BLaER1 treated with 17β-estradiol and CSF1 and Interleukin-3, amounts not matched to agents 10 nM and 100 nM (cell line): ENCODE measurements at regions not wholly inside any gene's neighbourhood (a gene's known extent, or its start where the extent isn't known, plus 50 kb on each side); places are given as distances from the start of the nearest gene placed in this dataset.

ENCODE experiments used
- H3K27ac ChIP-seq, 11 experiments: shearing (Covaris generic); formaldehyde crosslinking; 2 replicates each; pipeline ENCODE4 v1.8.1; 2022
- H3K27me3 ChIP-seq, 11 experiments: shearing (Covaris generic); formaldehyde crosslinking; 2 replicates each; pipeline ENCODE4 v1.8.1; 2022
- H3K36me3 ChIP-seq, 11 experiments: shearing (Covaris generic); formaldehyde crosslinking; 2 replicates each; pipeline ENCODE4 v1.8.1; 2022
- H3K4me1 ChIP-seq, 10 experiments: shearing (Covaris generic); formaldehyde crosslinking; 2 replicates each; pipeline ENCODE4 v1.8.1; 2022
- H3K4me2 ChIP-seq, 11 experiments: shearing (Covaris generic); formaldehyde crosslinking; 2 replicates each; pipeline ENCODE4 v1.8.1; 2022
- H3K4me3 ChIP-seq, 10 experiments: shearing (Covaris generic); formaldehyde crosslinking; 2 replicates each; pipeline ENCODE4 v1.8.1; 2022
- H3K9ac ChIP-seq, 11 experiments: shearing (Covaris generic); formaldehyde crosslinking; 2 replicates each; pipeline ENCODE4 v1.8.1; 2022
- H3K9me3 ChIP-seq, 11 experiments: shearing (Covaris generic); formaldehyde crosslinking; replicated peaks in 1 of 11; 2 replicates each; pipeline ENCODE4 v1.8.1; 2022
- H4K20me1 ChIP-seq, 11 experiments: shearing (Covaris generic); formaldehyde crosslinking; 2 replicates each; pipeline ENCODE4 v1.8.1; 2022
- Cebpa-rat ChIP-seq, 11 experiments: shearing (Covaris generic); IDR thresholded peaks; 2 replicates each; pipeline ENCODE4 v1.8.1; 2022

- no peak overlapping the region for H3K27ac ChIP-seq
- no peaks in the 10 kb centered on the region for H3K27me3 ChIP-seq
- no peaks in the 10 kb centered on the region for H3K36me3 ChIP-seq
- no peak overlapping the region for H3K9ac ChIP-seq
- no peak overlapping the region for H3K4me2 ChIP-seq
- no peaks in the 10 kb centered on the region for H3K4me1 ChIP-seq
- no peak overlapping the region for H3K4me3 ChIP-seq
- no peak for TF ChIP-seq Cebpa-rat (IDR thresholded peaks at IDR 0.05)
- peaks cover 7 to 19% (median 14%) of the 10 kb centered on the region in 11 experiments for H3K9me3 ChIP-seq
- H4K20me1 ChIP-seq = no peaks in the 10 kb centered on the region
These were observed 98.3 kb downstream of the VIP start for GRCh38 chr6:152848919-152849318.

GRCh38 chr6:152854086-152854795 lies 103.6 kb downstream of the VIP start:
- Histone ChIP-seq H3K4me3 (no peak overlapping the region), H3K36me3 (no peaks in the 10 kb centered on the region), H3K27ac (no peak overlapping the region), H3K9ac (no peak overlapping the region), H3K27me3 (no peaks in the 10 kb centered on the region), H3K4me2 (no peak overlapping the region), H4K20me1 (no peaks in the 10 kb centered on the region), H3K9me3 (no peaks in the 10 kb centered on the region), H3K4me1 (no peaks in the 10 kb centered on the region)
- no peak for TF ChIP-seq Cebpa-rat (IDR thresholded peaks at IDR 0.05)

GRCh38 chr6:152858141-152858540 lies 107.5 kb downstream of the VIP start:
- no peaks in the 10 kb centered on the region for H4K20me1 ChIP-seq
- H3K4me3 ChIP-seq = no peak overlapping the region
- no peaks in the 10 kb centered on the region for H3K36me3 ChIP-seq
- H3K27ac ChIP-seq = no peak overlapping the region
- H3K9me3 ChIP-seq = no peaks in the 10 kb centered on the region
- no peaks in the 10 kb centered on the region for H3K4me1 ChIP-seq
- H3K27me3 ChIP-seq = no peaks in the 10 kb centered on the region
- no peak overlapping the region for H3K4me2 ChIP-seq
- no peak overlapping the region for H3K9ac ChIP-seq
- TF ChIP-seq Cebpa-rat (IDR thresholded peaks at IDR 0.05) = no peak

GRCh38 chr6:152859225-152859624 lies 108.6 kb downstream of the VIP start:
- H3K9me3 ChIP-seq = no peaks in the 10 kb centered on the region
- H3K27ac ChIP-seq = no peak overlapping the region
- no peaks in the 10 kb centered on the region for H3K4me1 ChIP-seq
- H3K4me2 ChIP-seq = no peak overlapping the region
- H3K27me3 ChIP-seq = no peaks in the 10 kb centered on the region
- H3K9ac ChIP-seq = no peak overlapping the region
- TF ChIP-seq Cebpa-rat (IDR thresholded peaks at IDR 0.05) = no peak
- H3K36me3 ChIP-seq = no peaks in the 10 kb centered on the region
- no peak overlapping the region for H3K4me3 ChIP-seq
- H4K20me1 ChIP-seq = no peaks in the 10 kb centered on the region

- TF ChIP-seq Cebpa-rat (IDR thresholded peaks at IDR 0.05) = no peak
- H3K27ac ChIP-seq = no peak overlapping the region
- no peaks in the 10 kb centered on the region for H3K4me1 ChIP-seq
- H3K9me3 ChIP-seq = no peaks in the 10 kb centered on the region
- no peak overlapping the region for H3K9ac ChIP-seq
- no peaks in the 10 kb centered on the region for H3K36me3 ChIP-seq
- no peak overlapping the region for H3K4me2 ChIP-seq
- H3K27me3 ChIP-seq = no peaks in the 10 kb centered on the region
- no peak overlapping the region for H3K4me3 ChIP-seq
- no peaks in the 10 kb centered on the region for H4K20me1 ChIP-seq
These were observed 113.2 kb downstream of the VIP start for GRCh38 chr6:152863618-152864326.

- H3K27ac ChIP-seq = no peak overlapping the region
- no peaks in the 10 kb centered on the region for H3K36me3 ChIP-seq
- no peak overlapping the region for H3K4me3 ChIP-seq
- TF ChIP-seq Cebpa-rat (IDR thresholded peaks at IDR 0.05) = no peak
- H3K27me3 ChIP-seq = no peaks in the 10 kb centered on the region
- H3K4me2 ChIP-seq = no peak overlapping the region
- no peak overlapping the region for H3K9ac ChIP-seq
- H3K4me1 ChIP-seq = no peaks in the 10 kb centered on the region
- H3K9me3 ChIP-seq = no peaks in the 10 kb centered on the region
- no peaks in the 10 kb centered on the region for H4K20me1 ChIP-seq
These were observed 108.6 kb downstream of the FBXO5 start for GRCh38 chr6:152874267-152874666.

- Histone ChIP-seq H3K27me3 (no peaks in the 10 kb centered on the region), H3K4me3 (no peak overlapping the region), H3K27ac (no peak overlapping the region), H3K4me2 (no peak overlapping the region), H4K20me1 (no peaks in the 10 kb centered on the region), H3K9me3 (peaks cover 0 to 6% (median 5%) of the 10 kb centered on the region in 11 experiments; a peak in 10 of 22 replicates), H3K36me3 (no peaks in the 10 kb centered on the region), H3K4me1 (no peaks in the 10 kb centered on the region), H3K9ac (no peak overlapping the region)
- TF ChIP-seq Cebpa-rat (IDR thresholded peaks at IDR 0.05) = no peak
These were observed 107.8 kb downstream of the FBXO5 start for GRCh38 chr6:152874846-152875568.

GRCh38 chr6:152879681-152880080 lies 103.2 kb downstream of the FBXO5 start:
- H4K20me1 ChIP-seq = no peaks in the 10 kb centered on the region
- TF ChIP-seq Cebpa-rat (IDR thresholded peaks at IDR 0.05) = no peak
- no peak overlapping the region for H3K27ac ChIP-seq
- H3K4me1 ChIP-seq = no peaks in the 10 kb centered on the region
- peaks cover 0 to 16% (median 8%) of the 10 kb centered on the region in 11 experiments; a peak in 15 of 22 replicates for H3K9me3 ChIP-seq
- no peak overlapping the region for H3K4me2 ChIP-seq
- H3K9ac ChIP-seq = no peak overlapping the region
- no peaks in the 10 kb centered on the region for H3K36me3 ChIP-seq
- H3K4me3 ChIP-seq = no peak overlapping the region
- H3K27me3 ChIP-seq = no peaks in the 10 kb centered on the region

- no peak for TF ChIP-seq Cebpa-rat (IDR thresholded peaks at IDR 0.05)
- Histone ChIP-seq H3K4me3 (no peak overlapping the region), H3K9me3 (no peaks in the 10 kb centered on the region), H3K9ac (no peak overlapping the region), H3K4me2 (no peak overlapping the region), H3K36me3 (no peaks in the 10 kb centered on the region), H4K20me1 (no peaks in the 10 kb centered on the region), H3K27ac (no peak overlapping the region), H3K27me3 (no peaks in the 10 kb centered on the region), H3K4me1 (peaks cover 0 to 10% (median 0%) of the 10 kb centered on the region in 10 experiments; a peak in 2 of 20 replicates)
These were observed 89.7 kb downstream of the FBXO5 start for GRCh38 chr6:152893187-152893586.
